ENCODE measurements at regions not wholly inside any gene's neighbourhood (a gene's known extent, or its start where the extent isn't known, plus 50 kb on each side); places are given as distances from the start of the nearest gene placed in this dataset.

DNA sequence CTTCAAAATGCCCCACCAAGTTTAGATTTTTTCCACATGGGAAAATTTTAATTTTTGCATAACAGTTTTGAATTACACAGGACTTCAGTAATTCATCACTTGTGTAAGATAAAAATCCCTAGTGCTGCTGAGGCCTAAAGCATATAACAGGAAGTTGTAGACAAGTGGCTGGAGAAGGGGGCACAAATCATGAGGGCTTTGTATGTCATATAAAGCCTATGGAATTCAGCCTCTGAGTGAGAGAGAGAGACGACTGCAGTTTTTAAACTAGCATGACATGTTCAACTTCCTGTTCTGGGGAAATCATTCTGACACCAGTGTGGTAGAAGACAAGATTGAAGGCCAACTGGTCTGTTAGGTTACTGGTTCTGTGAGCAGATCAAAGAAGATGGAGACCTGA is 187.3 kb upstream of the CHST9 start:
- Mint-ChIP-seq H3K9me3 (peaks cover 19 to 23% of the 10 kb centered on the region in 2 donors), H3K27me3 (no peaks in the 10 kb centered on the region), H3K4me3 (no peak overlapping the region), H3K27ac (no peak overlapping the region), H3K4me1 (no peaks in the 10 kb centered on the region)
- DNase-seq, result no peak
- ATAC-seq, result no peak

- peaks cover 4 to 14% of the 10 kb centered on the region in 2 donors for H3K9me3 Mint-ChIP-seq
- H3K27me3 Mint-ChIP-seq, result no peaks in the 10 kb centered on the region
- no peak overlapping the region for H3K27ac Mint-ChIP-seq
- no peak for DNase-seq
- no peak overlapping the region for H3K4me3 Mint-ChIP-seq
- no peak for ATAC-seq
- H3K4me1 Mint-ChIP-seq, result no peaks in the 10 kb centered on the region
Observed at GRCh38 chr18:27366665-27367064, 181.6 kb upstream of the CHST9 start.

DNA sequence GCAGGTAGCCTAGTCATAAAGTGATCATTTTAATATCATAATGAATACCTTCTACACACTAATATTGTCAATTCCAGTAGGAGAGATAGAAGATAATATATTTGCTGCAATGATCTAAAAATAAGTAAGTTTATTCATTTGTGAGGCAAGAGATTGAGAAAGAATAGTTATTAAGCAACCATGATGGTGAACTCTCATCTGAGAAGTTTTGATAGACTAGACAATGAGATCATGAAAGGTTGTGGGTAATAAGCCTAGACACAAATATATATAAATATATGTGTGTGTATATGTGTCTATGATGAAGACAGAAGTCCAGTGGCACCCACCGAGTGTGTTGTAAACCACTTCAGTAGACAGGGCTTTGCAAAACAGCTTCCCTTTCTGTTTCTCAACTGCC is 181.0 kb upstream of the CHST9 start:
- ATAC-seq, result no peak
- H3K9me3 Mint-ChIP-seq, result peaks cover 0 to 9% of the 10 kb centered on the region in 2 donors
- H3K4me1 Mint-ChIP-seq, result no peaks in the 10 kb centered on the region
- no peak for DNase-seq
- no peak overlapping the region for H3K4me3 Mint-ChIP-seq
- no peaks in the 10 kb centered on the region for H3K27me3 Mint-ChIP-seq
- no peak overlapping the region for H3K27ac Mint-ChIP-seq

GRCh38 chr18:27363872-27364271 is 178.8 kb upstream of the CHST9 start:
- Mint-ChIP-seq H3K9me3 (peaks cover 7 to 15% of the 10 kb centered on the region in 2 donors), H3K4me3 (no peak overlapping the region), H3K27me3 (no peaks in the 10 kb centered on the region), H3K4me1 (no peaks in the 10 kb centered on the region), H3K27ac (no peak overlapping the region)
- ATAC-seq (no peak), DNase-seq (no peak)

- Mint-ChIP-seq H3K27me3 (no peaks in the 10 kb centered on the region), H3K4me1 (no peaks in the 10 kb centered on the region), H3K27ac (no peak overlapping the region), H3K4me3 (no peak overlapping the region), H3K9me3 (peaks cover 12 to 15% of the 10 kb centered on the region in 2 donors)
- DNase-seq (no peak), ATAC-seq (no peak)
Observed at GRCh38 chr18:27361477-27361876, 176.4 kb upstream of the CHST9 start.

DNA sequence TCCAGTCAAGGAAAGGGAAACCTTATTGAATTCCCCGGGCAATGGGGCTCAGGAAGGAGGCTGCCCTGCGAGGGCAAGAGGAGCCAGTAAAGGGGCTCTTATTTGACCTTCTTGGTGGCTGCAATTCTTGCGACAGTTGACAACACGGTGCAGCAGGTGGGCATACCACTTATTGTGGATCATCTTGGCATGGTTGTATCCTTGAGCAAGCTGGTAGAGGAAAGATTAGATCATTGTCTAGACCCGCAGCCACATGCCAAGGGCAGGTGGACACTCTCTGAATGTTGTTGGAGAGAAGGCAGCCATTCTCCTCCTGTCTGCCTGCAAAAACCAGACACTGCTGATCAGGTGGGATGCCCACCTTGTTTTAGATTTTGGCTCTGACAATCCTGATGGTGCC is 170.2 kb upstream of the CHST9 start:
- no peak for ATAC-seq
- Mint-ChIP-seq H3K27ac (no peak overlapping the region), H3K4me3 (no peak overlapping the region), H3K27me3 (no peaks in the 10 kb centered on the region), H3K9me3 (peaks cover 20 to 25% of the 10 kb centered on the region in 2 donors), H3K4me1 (no peaks in the 10 kb centered on the region)
- DNase-seq, result no peak

GRCh38 chr18:27353273-27353672 is 168.2 kb upstream of the CHST9 start:
- DNase-seq (no peak), ATAC-seq (no peak)
- Mint-ChIP-seq H3K4me3 (no peak overlapping the region), H3K27me3 (no peaks in the 10 kb centered on the region), H3K9me3 (peaks cover 8 to 20% of the 10 kb centered on the region in 2 donors), H3K4me1 (no peaks in the 10 kb centered on the region), H3K27ac (no peak overlapping the region)

- Mint-ChIP-seq H3K4me3 (no peak overlapping the region), H3K27ac (peak overlapping the region in 1 of 2 donors; percentile 9), H3K4me1 (no peaks in the 10 kb centered on the region), H3K9me3 (peaks cover 8 to 15% of the 10 kb centered on the region in 2 donors), H3K27me3 (no peaks in the 10 kb centered on the region)
- ATAC-seq (no peak), DNase-seq (no peak)
Observed at GRCh38 chr18:27349284-27349882, 164.3 kb upstream of the CHST9 start.

DNA sequence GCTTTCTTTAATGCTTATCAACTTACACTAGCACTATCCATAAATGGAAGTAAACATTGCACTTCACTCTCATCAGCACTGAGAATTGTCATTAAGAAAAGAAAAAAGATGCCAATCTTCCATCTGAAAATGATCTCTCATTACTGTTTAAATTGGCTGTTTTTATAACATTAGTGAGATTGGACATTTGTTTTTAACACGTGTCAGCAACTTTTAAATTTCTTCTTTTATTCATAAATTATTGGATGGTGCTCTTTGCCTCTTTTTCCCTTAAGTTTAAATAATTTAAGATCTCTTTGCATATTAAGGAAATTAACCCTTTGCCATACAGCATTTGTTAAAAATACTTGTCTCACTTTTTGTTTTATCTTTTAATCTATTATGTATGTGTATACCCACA is 146.5 kb upstream of the CHST9 start:
- Mint-ChIP-seq H3K9me3 (peaks cover 1 to 15% of the 10 kb centered on the region in 2 donors), H3K27ac (no peak overlapping the region), H3K4me3 (no peak overlapping the region), H3K27me3 (no peaks in the 10 kb centered on the region), H3K4me1 (no peaks in the 10 kb centered on the region)
- DNase-seq, result no peak
- ATAC-seq, result no peak

DNA sequence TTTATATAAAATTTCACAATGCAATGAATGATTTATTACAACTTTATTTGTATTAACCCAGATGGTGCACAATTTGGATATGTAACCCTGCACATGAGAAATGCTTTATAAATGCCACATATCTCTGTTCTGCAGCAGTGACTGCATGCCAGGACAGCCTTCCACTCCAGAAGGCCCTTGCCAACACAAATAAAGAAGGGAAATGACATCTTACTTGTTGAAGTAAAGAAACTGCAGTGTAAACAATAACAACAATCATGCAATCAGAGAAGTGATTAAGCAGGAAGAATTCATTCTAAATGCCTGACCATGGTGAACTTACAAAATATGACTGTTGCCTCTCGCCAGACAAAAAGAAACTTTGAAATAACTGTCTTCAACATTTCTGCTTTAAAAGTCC is 129.9 kb upstream of the CHST9 start:
- H3K27ac Mint-ChIP-seq, result no peak overlapping the region
- H3K9me3 Mint-ChIP-seq, result peaks cover 7 to 8% of the 10 kb centered on the region in 2 donors
- ATAC-seq (no peak), DNase-seq (no peak)
- H3K4me3 Mint-ChIP-seq, result no peak overlapping the region
- no peaks in the 10 kb centered on the region for H3K27me3 Mint-ChIP-seq
- H3K4me1 Mint-ChIP-seq, result no peaks in the 10 kb centered on the region

DNA sequence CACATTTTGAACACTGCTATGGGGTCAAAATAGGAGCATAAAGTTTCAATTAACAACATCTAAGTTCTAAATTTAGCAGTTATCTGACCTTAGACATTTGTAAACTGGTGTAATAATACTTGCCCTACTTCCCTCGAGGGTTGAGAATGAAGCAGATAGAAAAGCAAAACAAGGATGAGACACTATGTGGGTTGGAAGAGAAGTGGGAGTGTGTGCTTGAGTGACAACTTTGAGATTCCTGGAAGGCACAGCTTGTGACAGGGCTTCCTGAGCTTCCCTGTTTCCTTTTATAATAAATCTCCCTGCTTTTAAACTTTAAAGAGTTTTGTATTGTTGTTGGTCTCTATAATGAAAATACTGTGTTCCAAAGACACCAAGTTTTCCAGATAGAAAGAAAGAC is 128.6 kb upstream of the CHST9 start:
- Mint-ChIP-seq H3K4me3 (no peak overlapping the region), H3K27me3 (no peaks in the 10 kb centered on the region), H3K9me3 (peaks cover 5 to 7% of the 10 kb centered on the region in 2 donors), H3K27ac (no peak overlapping the region), H3K4me1 (no peaks in the 10 kb centered on the region)
- DNase-seq (no peak), ATAC-seq (no peak)

DNA sequence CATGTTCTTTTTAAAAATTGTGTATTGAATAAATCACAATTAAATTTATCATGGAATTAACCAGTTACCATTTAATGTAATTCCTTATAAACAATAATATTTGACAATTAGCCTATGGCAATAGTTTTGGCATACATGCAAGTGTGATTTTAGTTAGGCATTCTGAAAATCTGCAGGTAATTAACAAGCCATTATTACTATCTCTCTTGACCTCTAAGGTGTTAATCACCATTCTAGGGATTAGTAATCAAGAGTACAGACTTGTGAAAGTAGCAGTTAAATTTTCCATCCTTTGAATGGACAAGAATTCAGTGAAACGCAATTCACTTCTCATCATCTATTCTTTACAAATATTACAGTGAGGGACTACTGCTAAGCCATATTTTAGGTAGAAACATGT is 127.7 kb upstream of the CHST9 start:
- Mint-ChIP-seq H3K4me3 (no peak overlapping the region), H3K27me3 (no peaks in the 10 kb centered on the region), H3K27ac (no peak overlapping the region), H3K9me3 (peaks cover 4 to 7% of the 10 kb centered on the region in 2 donors), H3K4me1 (no peaks in the 10 kb centered on the region)
- DNase-seq, result no peak
- ATAC-seq, result no peak

DNA sequence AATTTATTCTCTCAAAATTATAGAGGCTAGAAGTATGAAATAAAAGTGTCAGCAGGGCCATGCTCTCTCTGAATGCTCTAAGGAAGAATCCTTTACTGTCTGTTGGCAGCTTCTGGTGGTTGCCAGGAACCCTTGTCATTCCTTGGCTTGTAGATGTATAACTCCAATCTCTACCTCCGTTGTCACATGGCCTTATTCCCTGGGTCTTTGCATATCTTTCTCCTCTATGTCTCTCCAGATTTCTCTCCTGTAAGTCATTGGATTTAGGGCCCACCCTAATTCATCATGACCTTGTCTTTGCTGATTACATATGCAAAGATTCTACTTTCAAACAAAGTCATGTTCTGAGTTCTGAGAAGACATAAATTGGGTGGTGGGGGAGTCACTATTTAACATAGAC is 127.0 kb upstream of the CHST9 start:
- no peak overlapping the region for H3K27ac Mint-ChIP-seq
- ATAC-seq (no peak), DNase-seq (no peak)
- H3K4me3 Mint-ChIP-seq, result no peak overlapping the region
- H3K27me3 Mint-ChIP-seq, result no peaks in the 10 kb centered on the region
- no peaks in the 10 kb centered on the region for H3K4me1 Mint-ChIP-seq
- H3K9me3 Mint-ChIP-seq, result peaks cover 4 to 7% of the 10 kb centered on the region in 2 donors

DNA sequence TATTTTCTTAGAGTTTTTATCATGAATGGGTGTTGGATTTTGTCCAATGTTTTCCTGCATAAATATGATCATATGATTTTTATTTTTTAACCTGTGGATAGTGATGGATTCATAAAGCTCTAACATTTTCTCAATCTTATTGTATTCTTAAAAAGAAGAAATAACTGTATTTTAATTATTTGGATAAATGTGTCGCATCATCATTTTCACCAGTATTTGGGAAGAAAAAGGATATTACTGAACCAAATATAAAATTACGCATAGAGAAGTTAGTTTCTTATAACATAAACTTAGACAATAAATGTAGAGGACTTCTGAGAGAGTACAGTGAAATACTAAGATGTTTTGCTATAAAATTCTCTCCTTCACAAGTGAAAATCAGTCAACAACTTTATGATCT is 126.0 kb upstream of the CHST9 start:
- ATAC-seq (no peak), DNase-seq (no peak)
- no peak overlapping the region for H3K4me3 Mint-ChIP-seq
- no peak overlapping the region for H3K27ac Mint-ChIP-seq
- no peaks in the 10 kb centered on the region for H3K27me3 Mint-ChIP-seq
- peaks cover 6 to 10% of the 10 kb centered on the region in 2 donors for H3K9me3 Mint-ChIP-seq
- no peaks in the 10 kb centered on the region for H3K4me1 Mint-ChIP-seq

GRCh38 chr18:27301615-27302378 is 116.7 kb upstream of the CHST9 start:
- ATAC-seq, result no peak
- H3K27ac Mint-ChIP-seq, result no peak overlapping the region
- DNase-seq, result no peak
- peaks cover 6 to 14% of the 10 kb centered on the region in 2 donors for H3K9me3 Mint-ChIP-seq
- H3K4me3 Mint-ChIP-seq, result no peak overlapping the region
- no peaks in the 10 kb centered on the region for H3K27me3 Mint-ChIP-seq
- no peaks in the 10 kb centered on the region for H3K4me1 Mint-ChIP-seq

- Mint-ChIP-seq H3K9me3 (peaks cover 0 to 5% of the 10 kb centered on the region in 2 donors), H3K4me1 (no peaks in the 10 kb centered on the region), H3K4me3 (no peak overlapping the region), H3K27ac (no peak overlapping the region), H3K27me3 (no peaks in the 10 kb centered on the region)
- DNase-seq, result no peak
- ATAC-seq, result no peak
Observed at GRCh38 chr18:27298214-27298804, 113.2 kb upstream of the CHST9 start.
